Epithelial cell of esophagus (primary cell): ENCODE measurements at regions not wholly inside any gene's neighbourhood (a gene's known extent, or its start where the extent isn't known, plus 50 kb on each side); places are given as distances from the start of the nearest gene placed in this dataset.

Experiments used
- DNase-seq: peaks from one replicate; pipeline ENCODE4 v3.0.0; 2010; ENCODE audit warnings: low read depth
- H3K4me3 ChIP-seq: 2 replicates; pipeline ENCODE4 v1.5.1; 2011; ENCODE audit warnings: mild to moderate bottlenecking, low read length, control low read depth
- TF ChIP-seq, protein P1 (sequence below): IDR thresholded peaks from 2 replicates; pipeline ENCODE4 v1.5.1; 2011; ENCODE audit warnings: low read depth, mild to moderate bottlenecking, low read length, control low read depth, inconsistent platforms; ENCODE audit not compliant: insufficient read depth; ENCODE audit errors: missing control alignments

DNA sequence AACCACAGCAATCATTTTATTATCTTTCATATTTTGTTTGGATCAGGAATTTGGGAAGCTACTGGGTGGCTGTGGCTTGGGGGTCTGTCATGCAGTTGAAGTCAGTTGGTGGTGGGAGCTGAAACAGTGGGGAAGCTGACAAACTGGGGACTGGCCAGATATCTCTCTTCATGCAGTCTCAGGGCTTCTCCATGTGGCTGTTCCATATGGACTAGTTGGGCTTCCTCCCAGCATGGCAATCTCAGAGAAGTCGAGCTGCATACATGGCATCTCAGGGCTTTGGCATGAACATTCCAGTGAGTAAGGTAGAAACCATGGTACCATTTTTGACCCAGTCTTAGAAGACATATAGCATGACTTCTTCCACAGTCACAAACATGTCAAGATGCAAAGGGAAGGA, 274.8 kb downstream of the ENC1 start:
- TF ChIP-seq, protein P1, sequence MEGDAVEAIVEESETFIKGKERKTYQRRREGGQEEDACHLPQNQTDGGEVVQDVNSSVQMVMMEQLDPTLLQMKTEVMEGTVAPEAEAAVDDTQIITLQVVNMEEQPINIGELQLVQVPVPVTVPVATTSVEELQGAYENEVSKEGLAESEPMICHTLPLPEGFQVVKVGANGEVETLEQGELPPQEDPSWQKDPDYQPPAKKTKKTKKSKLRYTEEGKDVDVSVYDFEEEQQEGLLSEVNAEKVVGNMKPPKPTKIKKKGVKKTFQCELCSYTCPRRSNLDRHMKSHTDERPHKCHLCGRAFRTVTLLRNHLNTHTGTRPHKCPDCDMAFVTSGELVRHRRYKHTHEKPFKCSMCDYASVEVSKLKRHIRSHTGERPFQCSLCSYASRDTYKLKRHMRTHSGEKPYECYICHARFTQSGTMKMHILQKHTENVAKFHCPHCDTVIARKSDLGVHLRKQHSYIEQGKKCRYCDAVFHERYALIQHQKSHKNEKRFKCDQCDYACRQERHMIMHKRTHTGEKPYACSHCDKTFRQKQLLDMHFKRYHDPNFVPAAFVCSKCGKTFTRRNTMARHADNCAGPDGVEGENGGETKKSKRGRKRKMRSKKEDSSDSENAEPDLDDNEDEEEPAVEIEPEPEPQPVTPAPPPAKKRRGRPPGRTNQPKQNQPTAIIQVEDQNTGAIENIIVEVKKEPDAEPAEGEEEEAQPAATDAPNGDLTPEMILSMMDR: no peak
- no peak overlapping the region for H3K4me3 ChIP-seq
- no peak for DNase-seq

DNA sequence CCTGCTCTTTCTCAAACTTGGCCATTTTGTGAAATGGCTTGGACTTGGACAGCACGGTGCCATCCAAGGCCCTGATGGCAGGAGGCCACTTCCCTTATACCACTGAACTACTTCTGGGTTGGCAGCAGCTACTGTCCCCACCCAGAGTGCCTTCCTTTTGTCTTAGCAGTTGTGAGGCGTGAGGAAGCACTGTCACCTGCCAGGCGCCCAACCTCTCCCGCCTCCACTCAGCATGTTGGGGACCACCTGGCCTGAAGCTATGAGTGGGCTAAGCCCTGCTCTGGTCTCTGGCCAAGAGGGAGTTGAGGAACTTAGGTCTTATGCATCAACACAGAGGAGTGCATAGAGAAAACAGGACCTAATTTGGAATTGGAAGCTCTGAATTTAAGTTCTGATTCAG, 276.0 kb downstream of the ENC1 start:
- H3K4me3 ChIP-seq: no peak overlapping the region
- no peak for DNase-seq
- TF ChIP-seq, protein P1: no peak

DNA sequence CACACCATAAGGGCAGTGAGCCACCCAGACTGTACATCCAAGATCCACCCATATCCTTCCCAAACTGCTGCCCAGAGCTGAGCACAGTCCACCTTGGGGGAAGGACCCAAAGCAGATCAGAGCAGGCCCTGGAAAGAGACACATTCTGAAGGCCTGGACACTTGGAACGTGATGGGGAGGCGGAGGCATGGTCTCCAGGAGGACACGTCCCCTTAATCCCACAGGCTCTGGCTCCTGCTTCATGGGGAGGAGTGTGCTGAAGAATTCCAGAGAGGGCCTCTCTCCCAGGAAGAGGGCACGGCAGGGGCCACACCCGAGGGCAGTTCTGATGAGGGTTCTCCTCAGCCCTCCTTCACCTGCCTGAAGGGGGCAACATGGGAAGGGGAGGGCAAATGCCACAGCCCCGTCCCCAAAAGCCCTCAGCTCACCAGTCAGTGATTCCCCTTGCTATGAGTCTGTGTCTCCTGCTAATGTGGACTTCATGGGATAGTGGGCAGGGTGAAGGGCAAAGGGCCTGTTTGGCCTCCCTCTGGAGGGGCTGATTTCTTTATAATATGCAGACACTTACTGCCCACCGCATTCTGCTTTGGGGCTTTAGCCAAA, 276.8 kb downstream of the ENC1 start:
- no peak overlapping the region for H3K4me3 ChIP-seq
- TF ChIP-seq, protein P1: no peak
- no peak for DNase-seq

DNA sequence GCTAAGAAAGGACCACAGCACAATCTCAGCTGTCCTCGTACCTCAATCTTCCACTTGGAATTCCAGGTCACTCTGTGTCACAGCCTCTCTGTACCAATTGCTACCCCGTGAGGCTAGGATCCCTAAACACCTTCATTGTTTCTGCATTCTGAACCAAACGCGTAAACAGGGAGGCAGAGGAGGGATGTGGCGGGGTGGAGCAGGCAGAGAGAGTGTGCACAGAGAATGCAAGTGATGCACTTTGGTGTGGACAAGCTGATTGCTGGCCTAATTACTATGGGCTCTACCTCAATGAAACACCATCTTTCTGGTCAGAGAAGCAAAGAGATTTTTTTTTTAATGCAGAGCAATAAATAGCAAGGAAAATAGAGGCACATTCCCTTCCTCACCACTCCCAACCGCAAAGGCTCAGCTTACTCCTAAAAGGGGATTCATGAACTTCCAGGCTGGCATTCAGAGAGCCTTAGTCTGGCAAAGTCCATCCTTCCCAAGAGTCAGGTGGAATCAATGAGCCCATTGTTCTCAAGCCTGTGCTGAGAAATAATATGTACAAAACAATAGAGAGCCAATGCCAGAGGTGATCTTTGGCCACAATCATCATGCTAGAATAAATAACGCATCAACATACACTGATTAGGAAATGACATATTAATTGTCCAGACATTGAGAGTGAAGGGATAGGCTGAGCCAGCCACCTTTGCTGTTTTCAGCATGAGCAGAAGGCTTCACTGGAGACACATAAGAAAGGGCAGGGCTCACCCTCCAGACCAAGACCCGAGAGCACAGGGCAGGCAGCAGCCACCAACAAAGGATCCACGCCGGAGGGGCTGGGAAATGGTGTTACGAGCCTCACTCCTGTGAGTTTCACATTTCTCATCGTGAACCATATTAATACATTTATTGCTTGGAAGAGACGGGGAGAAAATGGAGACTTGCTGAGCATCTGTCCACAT, 278.8 kb downstream of the ENC1 start:
- DNase-seq: no peak
- TF ChIP-seq, protein P1: no peak
- no peak overlapping the region for H3K4me3 ChIP-seq

DNA sequence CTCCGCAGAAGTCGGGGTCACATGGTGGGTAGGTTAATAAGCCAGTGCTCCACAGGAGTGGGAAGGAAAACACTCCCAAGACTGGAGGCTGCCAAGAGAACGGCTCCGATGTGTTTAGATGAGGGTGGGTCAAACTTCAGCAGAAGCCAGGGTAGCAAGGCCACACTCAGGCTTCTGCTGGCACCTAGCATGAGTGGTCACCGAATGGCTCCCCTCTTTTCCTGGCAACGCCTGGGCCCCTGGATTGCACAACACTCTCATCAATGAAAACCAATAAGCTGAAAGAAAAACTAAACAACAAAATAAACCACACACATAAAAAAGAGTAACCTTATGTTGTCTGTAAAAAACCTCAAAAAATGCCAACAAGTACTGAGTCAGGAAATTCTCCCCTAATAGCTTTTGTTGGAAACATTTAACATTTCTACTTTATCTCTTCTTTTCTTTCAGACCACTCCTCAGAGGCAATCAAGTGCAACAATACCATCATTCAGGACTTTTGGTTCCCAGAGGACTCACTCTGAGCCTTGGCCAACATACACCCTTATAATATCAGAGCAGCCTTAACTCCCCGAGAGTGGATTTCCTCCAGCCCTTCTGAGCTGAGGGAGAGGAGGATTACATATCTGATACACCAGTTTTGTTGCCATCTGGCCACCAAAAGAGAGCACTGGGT, 279.9 kb downstream of the ENC1 start:
- no peak overlapping the region for H3K4me3 ChIP-seq
- no peak for DNase-seq
- TF ChIP-seq, protein P1: no peak

DNA sequence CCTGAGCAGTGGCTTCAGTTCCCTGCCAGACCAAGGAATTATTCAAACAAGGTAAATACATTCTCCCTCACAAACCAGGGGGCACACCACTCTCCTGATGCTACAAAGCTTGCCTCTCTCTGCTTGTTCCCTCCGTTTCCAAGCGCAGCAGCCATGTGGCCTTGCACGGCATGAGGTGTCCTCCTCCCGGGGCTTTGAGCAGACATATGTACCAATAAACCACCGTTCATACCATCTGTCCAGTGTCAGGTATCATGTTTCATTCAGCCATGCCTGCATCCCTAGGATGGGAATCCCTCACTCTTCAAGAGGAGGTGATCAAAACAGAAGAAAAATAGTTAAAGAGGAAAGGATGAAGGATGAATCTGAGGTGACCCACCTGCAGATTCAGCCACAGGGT, 282.7 kb downstream of the ENC1 start:
- no peak for DNase-seq
- TF ChIP-seq, protein P1: no peak
- no peak overlapping the region for H3K4me3 ChIP-seq
